OCI-LY1 (cell line): ENCODE measurements at regions not wholly inside any gene's neighbourhood (a gene's known extent, or its start where the extent isn't known, plus 50 kb on each side); places are given as distances from the start of the nearest gene placed in this dataset.

Experiments used
- H2AFZ ChIP-seq: fragments of 200-600 bp; sonication (generic), shearing (Covaris generic); 2 replicates; pipeline ENCODE4 v1.6.0; 2014; ENCODE audit warnings: antibody characterized with exemption, mild to moderate bottlenecking, low read length
- H3F3A ChIP-seq: fragments of 200-600 bp; sonication (generic), shearing (Covaris generic); 2 replicates; pipeline ENCODE4 v1.6.0; 2014; ENCODE audit warnings: mild to moderate bottlenecking, antibody characterized with exemption, low read length, moderate library complexity; ENCODE audit not compliant: insufficient read depth
- H3K27ac ChIP-seq: fragments of 200-600 bp; sonication (generic); 2 replicates; pipeline ENCODE4 v1.5.1; 2014; ENCODE audit warnings: low read length, mixed run types, mild to moderate bottlenecking, low read depth; ENCODE audit not compliant: poor library complexity, severe bottlenecking
- H3K27me3 ChIP-seq: fragments of 200-600 bp; sonication (generic); 2 replicates; pipeline ENCODE4 v1.6.0; 2014; ENCODE audit warnings: antibody characterized with exemption, mild to moderate bottlenecking, low read length, moderate library complexity; ENCODE audit not compliant: insufficient read depth
- H3K36me3 ChIP-seq: fragments of 200-600 bp; sonication (generic); 2 replicates; pipeline ENCODE4 v1.6.1; 2014; ENCODE audit warnings: mild to moderate bottlenecking, antibody characterized with exemption, low read length, moderate library complexity, mixed read lengths; ENCODE audit not compliant: insufficient read depth
- H3K4me1 ChIP-seq: fragments of 200-600 bp; sonication (generic); 2 replicates; pipeline ENCODE4 v1.5.1; 2014; ENCODE audit warnings: mild to moderate bottlenecking, low read length, moderate library complexity; ENCODE audit not compliant: insufficient read depth, severe bottlenecking
- H3K4me2 ChIP-seq: fragments of 200-600 bp; sonication (generic), shearing (Covaris generic); 2 replicates; pipeline ENCODE4 v1.6.1; 2014; ENCODE audit warnings: low read length
- H3K4me3 ChIP-seq: fragments of 200-600 bp; sonication (generic); 2 replicates; pipeline ENCODE4 v1.5.1; 2014; ENCODE audit warnings: low read length, low read depth, mild to moderate bottlenecking, mixed read lengths; ENCODE audit not compliant: poor library complexity, severe bottlenecking
- H3K79me2 ChIP-seq: fragments of 200-600 bp; shearing (Covaris generic); 2 replicates; pipeline ENCODE4 v1.6.1; 2016; ENCODE audit warnings: mixed run types, low read length, mixed read lengths; ENCODE audit not compliant: insufficient read depth
- H3K9ac ChIP-seq: fragments of 200-600 bp; sonication (generic), shearing (Covaris generic); 2 replicates; pipeline ENCODE4 v1.6.1; 2014; ENCODE audit warnings: mild to moderate bottlenecking, low read length, mixed read lengths
- H3K9me2 ChIP-seq: fragments of 200-600 bp; sonication (generic), shearing (Covaris generic); 2 replicates; pipeline ENCODE4 v1.6.1; 2014; ENCODE audit warnings: low read depth, mild to moderate bottlenecking, low read length, mixed read lengths
- H3K9me3 ChIP-seq: fragments of 200-600 bp; shearing (Covaris generic); 2 replicates; pipeline ENCODE4 v1.6.1; 2014; ENCODE audit warnings: low read length, mixed read lengths
- H4K20me1 ChIP-seq: fragments of 200-600 bp; sonication (generic), shearing (Covaris generic); 2 replicates; pipeline ENCODE4 v1.6.0; 2016; ENCODE audit warnings: mild to moderate bottlenecking, low read length; ENCODE audit not compliant: insufficient read depth
- EZH2 ChIP-seq: fragments of 200-600 bp; sonication (generic), shearing (Covaris generic); IDR thresholded peaks from 2 replicates; pipeline ENCODE4 v1.8.0; 2017; ENCODE audit warnings: borderline replicate concordance, mixed run types, mild to moderate bottlenecking, antibody characterized with exemption, low read length, moderate library complexity, mixed read lengths
- TF ChIP-seq, protein P1 (sequence below): fragments of 200-600 bp; sonication (generic), shearing (Covaris generic); IDR thresholded peaks from 2 replicates; pipeline ENCODE4 v1.5.1; 2017; ENCODE audit warnings: mild to moderate bottlenecking, antibody characterized with exemption, low read length, moderate library complexity, mixed read lengths

- Histone ChIP-seq H2AFZ (no peak overlapping the region), H3K27me3 (no peaks in the 10 kb centered on the region), H3K27ac (no peak overlapping the region), H3K4me1 (peaks cover 20% of the 10 kb centered on the region), H3K4me3 (no peak overlapping the region), H3F3A (peaks cover 5% of the 10 kb centered on the region), H3K36me3 (no peaks in the 10 kb centered on the region), H3K9me3 (no peaks in the 10 kb centered on the region), H3K9me2 (no peaks in the 10 kb centered on the region), H3K79me2 (no peaks in the 10 kb centered on the region), H3K4me2 (no peak overlapping the region), H4K20me1 (no peaks in the 10 kb centered on the region), H3K9ac (no peak overlapping the region)
- no peak for TF ChIP-seq EZH2
- TF ChIP-seq, protein P1, sequence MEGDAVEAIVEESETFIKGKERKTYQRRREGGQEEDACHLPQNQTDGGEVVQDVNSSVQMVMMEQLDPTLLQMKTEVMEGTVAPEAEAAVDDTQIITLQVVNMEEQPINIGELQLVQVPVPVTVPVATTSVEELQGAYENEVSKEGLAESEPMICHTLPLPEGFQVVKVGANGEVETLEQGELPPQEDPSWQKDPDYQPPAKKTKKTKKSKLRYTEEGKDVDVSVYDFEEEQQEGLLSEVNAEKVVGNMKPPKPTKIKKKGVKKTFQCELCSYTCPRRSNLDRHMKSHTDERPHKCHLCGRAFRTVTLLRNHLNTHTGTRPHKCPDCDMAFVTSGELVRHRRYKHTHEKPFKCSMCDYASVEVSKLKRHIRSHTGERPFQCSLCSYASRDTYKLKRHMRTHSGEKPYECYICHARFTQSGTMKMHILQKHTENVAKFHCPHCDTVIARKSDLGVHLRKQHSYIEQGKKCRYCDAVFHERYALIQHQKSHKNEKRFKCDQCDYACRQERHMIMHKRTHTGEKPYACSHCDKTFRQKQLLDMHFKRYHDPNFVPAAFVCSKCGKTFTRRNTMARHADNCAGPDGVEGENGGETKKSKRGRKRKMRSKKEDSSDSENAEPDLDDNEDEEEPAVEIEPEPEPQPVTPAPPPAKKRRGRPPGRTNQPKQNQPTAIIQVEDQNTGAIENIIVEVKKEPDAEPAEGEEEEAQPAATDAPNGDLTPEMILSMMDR, result no peak
These were observed 352.1 kb downstream of the POM121L12 start for GRCh38 chr7:53387515-53387914.

DNA sequence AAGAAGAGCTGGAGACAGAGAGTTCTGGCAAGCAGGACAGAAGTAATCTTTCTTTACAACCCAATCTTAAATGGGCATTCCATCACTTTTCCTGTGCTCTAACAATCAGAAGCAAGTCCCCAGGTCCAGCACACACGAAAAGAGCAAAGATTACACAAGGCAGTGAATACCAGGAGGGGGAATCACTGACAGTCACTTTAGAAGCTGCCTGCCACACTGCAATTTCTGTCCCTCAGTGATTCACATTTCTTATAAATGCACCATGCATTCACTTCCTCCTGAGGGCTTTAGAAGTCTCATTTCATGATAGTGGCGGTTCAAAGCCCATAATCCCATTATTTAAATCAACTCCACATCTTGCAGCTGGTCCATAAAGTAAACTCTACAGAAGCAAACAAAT, 362.5 kb downstream of the POM121L12 start:
- no peak overlapping the region for H3K4me2 ChIP-seq
- no peak overlapping the region for H3K9ac ChIP-seq
- H3F3A ChIP-seq, result no peaks in the 10 kb centered on the region
- TF ChIP-seq, protein P1, result no peak
- no peak for TF ChIP-seq EZH2
- no peaks in the 10 kb centered on the region for H3K9me2 ChIP-seq
- H3K27ac ChIP-seq, result no peak overlapping the region
- H3K79me2 ChIP-seq, result no peaks in the 10 kb centered on the region
- H4K20me1 ChIP-seq, result no peaks in the 10 kb centered on the region
- H3K4me3 ChIP-seq, result no peak overlapping the region
- H2AFZ ChIP-seq, result no peak overlapping the region
- no peaks in the 10 kb centered on the region for H3K27me3 ChIP-seq
- H3K4me1 ChIP-seq, result peaks cover 11% of the 10 kb centered on the region
- H3K36me3 ChIP-seq, result no peaks in the 10 kb centered on the region
- H3K9me3 ChIP-seq, result 0 out of 2 replicates have a peak, but pooled peaks cover 3% of the 10 kb centered on the region

DNA sequence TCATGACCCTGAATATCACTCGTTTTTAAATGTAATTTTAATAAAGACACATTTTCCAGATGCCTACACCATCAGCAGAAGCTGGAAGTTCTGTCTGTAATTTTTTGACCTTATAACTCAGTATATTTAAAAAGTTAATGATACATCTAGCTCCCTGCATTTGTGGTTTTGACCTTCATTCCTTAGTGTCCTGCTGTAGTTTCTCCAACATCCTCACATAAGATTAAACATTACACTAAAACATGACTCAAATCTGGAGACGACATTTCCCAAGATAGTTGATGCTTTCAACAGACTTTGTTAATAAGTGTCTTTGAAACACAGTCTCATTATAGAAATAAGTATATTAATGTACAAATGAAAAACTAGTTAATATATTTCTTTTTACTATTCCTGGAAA, 363.1 kb downstream of the POM121L12 start:
- H3K4me1 ChIP-seq, result peaks cover 11% of the 10 kb centered on the region
- no peak overlapping the region for H3K4me2 ChIP-seq
- H4K20me1 ChIP-seq, result no peaks in the 10 kb centered on the region
- no peaks in the 10 kb centered on the region for H3K79me2 ChIP-seq
- no peak overlapping the region for H3K27ac ChIP-seq
- no peak overlapping the region for H3K4me3 ChIP-seq
- H3K36me3 ChIP-seq, result no peaks in the 10 kb centered on the region
- no peak overlapping the region for H2AFZ ChIP-seq
- no peaks in the 10 kb centered on the region for H3K27me3 ChIP-seq
- TF ChIP-seq EZH2, result no peak
- TF ChIP-seq, protein P1, result no peak
- H3F3A ChIP-seq, result no peaks in the 10 kb centered on the region
- no peak overlapping the region for H3K9ac ChIP-seq
- no peaks in the 10 kb centered on the region for H3K9me2 ChIP-seq
- H3K9me3 ChIP-seq, result 0 out of 2 replicates have a peak, but pooled peaks cover 3% of the 10 kb centered on the region
